ENCODE measurements at regions not wholly inside any gene's neighbourhood (a gene's known extent, or its start where the extent isn't known, plus 50 kb on each side); places are given as distances from the start of the nearest gene placed in this dataset.
A peak's percentile ranks its signal among the peaks of the same experiment; 100 is the strongest.

DNA sequence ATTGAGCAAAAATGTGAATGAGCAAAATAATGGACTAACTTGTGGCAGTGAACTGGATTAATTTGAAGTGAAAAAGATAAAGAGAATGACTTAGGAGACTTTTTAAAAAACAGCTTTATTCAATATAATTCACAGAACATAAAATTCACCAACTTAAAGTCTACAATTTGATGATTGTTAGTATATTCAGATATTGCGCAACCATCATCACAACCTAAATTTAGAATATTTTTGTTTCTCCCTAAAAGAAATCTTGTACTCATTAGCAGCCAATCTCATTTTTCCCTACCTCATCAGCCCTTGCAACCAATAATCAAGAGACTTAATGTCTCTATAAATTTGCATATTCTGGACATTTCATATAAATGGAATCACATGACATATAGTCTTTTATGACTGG is 496.5 kb downstream of the IGSF11 start:
- ChIA-PET POLR2A (no interaction called here), CTCF (ENCODE audit: low intra/inter-chr PET ratio) (no interaction called here)
- Histone ChIP-seq H3K9ac (ENCODE audit: insufficient read depth in 1 of 2, low read depth in 2 of 2, low read length in 2 of 2) (no peak overlapping the region), H3K79me2 (ENCODE audit: control insufficient read depth, insufficient read depth, low read length) (no peaks in the 10 kb centered on the region), H3K9me3 (replicated peaks; ENCODE audit: control insufficient read depth, insufficient read depth, low read depth, low read length) (no peaks in the 10 kb centered on the region), H4K20me1 (replicated peaks; ENCODE audit: control insufficient read depth, insufficient read depth, low read length) (no peaks in the 10 kb centered on the region), H2AFZ (ENCODE audit: low read depth, low read length) (no peak overlapping the region), H3K4me1 (replicated peaks in 1 of 2; ENCODE audit: control insufficient read depth in 2 of 2, insufficient read depth in 2 of 2, low read length in 2 of 2) (peaks cover 0 to 5% of the 10 kb centered on the region in 2 experiments; a peak in 3 of 5 replicates), H3K4me3 (no peak overlapping the region), H3K27me3 (ENCODE audit: control insufficient read depth in 2 of 2, insufficient read depth in 2 of 2, low read length in 2 of 2) (no peaks in the 10 kb centered on the region), H3K27ac (ENCODE audit: extremely low read depth, low read depth, low read length) (no peak overlapping the region), H3K36me3 (ENCODE audit: control insufficient read depth, insufficient read depth, low read length) (no peaks in the 10 kb centered on the region), H3K9me1 (ENCODE audit: control insufficient read depth, insufficient read depth, low read length) (no peaks in the 10 kb centered on the region), H3K4me2 (ENCODE audit: insufficient read depth, low read length) (no peak overlapping the region)
- BruUV-seq (replicated peaks) = no TSS peak
- WGBS (ENCODE audit: insufficient coverage, low coverage, missing lambda C conversion rate) = 70% methylated on average over 1 of the region's 1 CpG
- intact Hi-C loops (cut with micrococcal nuclease) = no loop called here
- FAIRE-seq (no peak), ATAC-seq (no peak), DNase-seq (ENCODE audit: extremely low read depth in 1 of 4, low spot score in 3 of 4) (no peak)
- in situ Hi-C loops (cut with MboI) = no loop called here
- no peak for TF ChIP-seq ZNF174 (CRISPR knock-in tag; IDR thresholded peaks at IDR 0.05)
- TF ChIP-seq CC2D1A (IDR thresholded peaks at IDR 0.05) = no peak
- TF ChIP-seq U2AF1 (optimal IDR thresholded peaks at IDR 0.05; ENCODE audit: low read depth, low read length) = no peak
- no peak for TF ChIP-seq KLF6 (CRISPR knock-in tag; IDR thresholded peaks at IDR 0.05; ENCODE audit: borderline replicate concordance)
- 0 out of 2 replicates have a peak, but pooled peaks have one; percentile 14 for TF ChIP-seq ATF3 (IDR thresholded peaks at IDR 0.05)
- no peak for TF ChIP-seq ATF3 (CRISPR knock-in tag; conservative IDR thresholded peaks at IDR 0.05)
- TF ChIP-seq STAG1 (CRISPR knock-in tag; IDR thresholded peaks at IDR 0.05; ENCODE audit: borderline replicate concordance) = no peak
- TF ChIP-seq, protein P1, sequence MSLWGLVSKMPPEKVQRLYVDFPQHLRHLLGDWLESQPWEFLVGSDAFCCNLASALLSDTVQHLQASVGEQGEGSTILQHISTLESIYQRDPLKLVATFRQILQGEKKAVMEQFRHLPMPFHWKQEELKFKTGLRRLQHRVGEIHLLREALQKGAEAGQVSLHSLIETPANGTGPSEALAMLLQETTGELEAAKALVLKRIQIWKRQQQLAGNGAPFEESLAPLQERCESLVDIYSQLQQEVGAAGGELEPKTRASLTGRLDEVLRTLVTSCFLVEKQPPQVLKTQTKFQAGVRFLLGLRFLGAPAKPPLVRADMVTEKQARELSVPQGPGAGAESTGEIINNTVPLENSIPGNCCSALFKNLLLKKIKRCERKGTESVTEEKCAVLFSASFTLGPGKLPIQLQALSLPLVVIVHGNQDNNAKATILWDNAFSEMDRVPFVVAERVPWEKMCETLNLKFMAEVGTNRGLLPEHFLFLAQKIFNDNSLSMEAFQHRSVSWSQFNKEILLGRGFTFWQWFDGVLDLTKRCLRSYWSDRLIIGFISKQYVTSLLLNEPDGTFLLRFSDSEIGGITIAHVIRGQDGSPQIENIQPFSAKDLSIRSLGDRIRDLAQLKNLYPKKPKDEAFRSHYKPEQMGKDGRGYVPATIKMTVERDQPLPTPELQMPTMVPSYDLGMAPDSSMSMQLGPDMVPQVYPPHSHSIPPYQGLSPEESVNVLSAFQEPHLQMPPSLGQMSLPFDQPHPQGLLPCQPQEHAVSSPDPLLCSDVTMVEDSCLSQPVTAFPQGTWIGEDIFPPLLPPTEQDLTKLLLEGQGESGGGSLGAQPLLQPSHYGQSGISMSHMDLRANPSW (CRISPR knock-in tag; IDR thresholded peaks at IDR 0.05) = no peak
- no peak for TF ChIP-seq ZBTB8A (IDR thresholded peaks at IDR 0.05; ENCODE audit: partially characterized antibody)
- no peak for TF ChIP-seq IRF2 (CRISPR knock-in tag; IDR thresholded peaks at IDR 0.05)
- TF ChIP-seq POLR2A (conservative IDR thresholded peaks at IDR 0.05) = no peak
- TF ChIP-seq HSF4 (CRISPR knock-in tag; IDR thresholded peaks at IDR 0.05; ENCODE audit: borderline replicate concordance) = no peak
- TF ChIP-seq SIN3B (IDR thresholded peaks at IDR 0.05; ENCODE audit: low read depth) = no peak
- TF ChIP-seq ZNF197 (CRISPR knock-in tag; IDR thresholded peaks at IDR 0.05; ENCODE audit: low read depth) = no peak
- TF ChIP-seq TFE3 (CRISPR knock-in tag; IDR thresholded peaks at IDR 0.05) = 0 out of 2 replicates have a peak, but pooled peaks have one; percentile 27
- peak; percentile 97 for TF ChIP-seq CEBPB (tag; IDR thresholded peaks at IDR 0.05)
- no peak for TF ChIP-seq NELFE (IDR thresholded peaks at IDR 0.05; ENCODE audit: insufficient read depth, insufficient read length)
- no peak for TF ChIP-seq KAT2B (IDR thresholded peaks at IDR 0.05; ENCODE audit: low read depth, low read length)
- no peak for TF ChIP-seq MIER1 (IDR thresholded peaks at IDR 0.05; ENCODE audit: low read depth)
- no peak for TF ChIP-seq HMG20B (CRISPR knock-in tag; IDR thresholded peaks at IDR 0.05)
- TF ChIP-seq ARID1B (IDR thresholded peaks at IDR 0.05) = no peak
- no peak for TF ChIP-seq XRCC3 (IDR thresholded peaks at IDR 0.05)
- no peak for TF ChIP-seq SMAD3 (CRISPR knock-in tag; conservative IDR thresholded peaks at IDR 0.05)

Data from K562 (cell line).